GM23248 (cell line): ENCODE measurements at regions not wholly inside any gene's neighbourhood (a gene's known extent, or its start where the extent isn't known, plus 50 kb on each side); places are given as distances from the start of the nearest gene placed in this dataset.

Experiments used
- EZH2 ChIP-seq: fragments of 200-600 bp; sonication (generic); IDR thresholded peaks from 2 replicates; pipeline ENCODE4 v1.6.1; 2018; ENCODE audit warnings: antibody characterized with exemption, mild to moderate bottlenecking; ENCODE audit not compliant: insufficient read depth, poor library complexity, severe bottlenecking
- EZH2phosphoT487 ChIP-seq: fragments of 200-600 bp; sonication (generic); IDR thresholded peaks from 2 replicates; pipeline ENCODE4 v1.6.1; 2018; ENCODE audit warnings: antibody characterized with exemption, moderate library complexity, mild to moderate bottlenecking, low read depth; ENCODE audit not compliant: insufficient read depth

GRCh38 chr13:73338389-73338788 is 279.6 kb downstream of the KLF5 start:
- no peak for TF ChIP-seq EZH2
- no peak for TF ChIP-seq EZH2phosphoT487
